HG02973 (cell line): ENCODE measurements at regions not wholly inside any gene's neighbourhood (a gene's known extent, or its start where the extent isn't known, plus 50 kb on each side); places are given as distances from the start of the nearest gene placed in this dataset.

Experiments used
- ATAC-seq: cut with Tn5 transposase; IDR thresholded peaks from one replicate; pipeline ENCODE4 v1.9.1; 2021; ENCODE audit warnings: moderate library complexity; ENCODE audit not compliant: unreplicated experiment

GRCh38 chrX:39802908-39803307 is 294.9 kb downstream of the BCOR start:
- ATAC-seq = no peak

- ATAC-seq = no peak
Measured at GRCh38 chrX:39805022-39805421, 292.7 kb downstream of the BCOR start.

DNA sequence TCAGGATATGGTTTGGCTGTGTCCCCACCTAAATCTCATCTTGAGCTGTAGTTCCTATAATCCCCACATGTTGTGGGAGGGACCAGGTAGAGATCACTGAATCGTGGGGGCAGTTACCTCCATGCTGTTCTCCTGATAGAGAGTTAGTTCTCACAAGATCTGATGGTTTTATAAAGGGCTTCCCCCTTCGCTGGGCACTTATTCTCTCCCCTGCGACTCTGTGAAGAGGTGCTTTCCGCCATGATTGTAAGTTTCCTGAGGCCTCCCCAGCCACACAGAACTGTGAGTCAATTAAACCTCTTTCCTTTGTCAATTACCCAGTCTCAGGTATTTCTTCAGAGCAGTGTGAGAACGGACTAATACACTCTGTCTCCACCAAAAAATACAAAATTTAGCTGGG is 291.9 kb downstream of the BCOR start:
- no peak for ATAC-seq

GRCh38 chrX:39808471-39808917 is 289.3 kb downstream of the BCOR start:
- no peak for ATAC-seq

DNA sequence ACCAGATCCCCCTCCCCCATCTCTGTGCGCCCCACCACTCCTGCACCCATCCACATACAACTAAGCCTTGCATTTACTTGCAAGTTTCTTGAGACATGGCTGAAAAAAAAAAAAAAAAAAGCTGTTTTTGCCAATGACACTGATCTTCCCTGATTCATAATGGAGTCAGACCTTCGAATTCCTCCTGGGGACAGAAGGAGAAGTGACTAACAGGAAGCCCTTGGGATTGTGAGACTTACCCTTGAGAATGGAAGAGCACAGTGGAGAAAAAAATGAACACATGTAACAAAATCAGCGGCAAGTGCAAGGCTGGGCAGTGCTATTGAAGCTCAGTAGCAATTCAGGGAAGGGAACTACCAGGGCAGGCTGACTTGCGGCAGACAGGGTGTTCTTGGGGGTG is 288.4 kb downstream of the BCOR start:
- ATAC-seq = no peak

GRCh38 chrX:39810901-39811300 is 286.9 kb downstream of the BCOR start:
- ATAC-seq = no peak

GRCh38 chrX:39811376-39811775 is 286.4 kb downstream of the BCOR start:
- ATAC-seq = no peak

GRCh38 chrX:39813631-39814277 is 284.0 kb downstream of the BCOR start:
- ATAC-seq = no peak

- ATAC-seq = no peak
Measured at GRCh38 chrX:39814391-39814790, 283.4 kb downstream of the BCOR start.

DNA sequence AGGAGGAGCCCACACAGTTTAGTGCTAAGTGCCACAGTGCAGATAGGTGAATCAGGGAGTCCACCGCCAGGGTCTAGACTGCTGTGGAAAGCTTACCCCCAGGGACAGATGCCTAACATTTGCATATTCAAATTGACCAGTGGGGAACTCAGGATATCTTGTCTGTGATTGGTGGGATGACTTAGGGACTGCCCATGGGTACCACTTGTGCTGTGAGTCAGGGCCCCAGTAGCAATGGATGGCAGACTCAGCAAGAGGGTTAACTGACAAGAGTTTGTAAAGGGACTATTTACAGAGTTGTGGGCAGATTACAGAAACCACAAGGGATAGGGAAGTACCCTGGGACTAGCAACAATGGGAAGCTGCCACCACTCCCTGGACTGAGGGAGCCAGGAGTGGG is 282.1 kb downstream of the BCOR start:
- no peak for ATAC-seq

GRCh38 chrX:39816871-39817731 is 280.7 kb downstream of the BCOR start:
- no peak for ATAC-seq

- no peak for ATAC-seq
Measured at GRCh38 chrX:39817754-39818470, 279.8 kb downstream of the BCOR start.

GRCh38 chrX:39818750-39819149 is 279.0 kb downstream of the BCOR start:
- ATAC-seq = no peak

GRCh38 chrX:39819921-39820849 is 277.6 kb downstream of the BCOR start:
- ATAC-seq = no peak

DNA sequence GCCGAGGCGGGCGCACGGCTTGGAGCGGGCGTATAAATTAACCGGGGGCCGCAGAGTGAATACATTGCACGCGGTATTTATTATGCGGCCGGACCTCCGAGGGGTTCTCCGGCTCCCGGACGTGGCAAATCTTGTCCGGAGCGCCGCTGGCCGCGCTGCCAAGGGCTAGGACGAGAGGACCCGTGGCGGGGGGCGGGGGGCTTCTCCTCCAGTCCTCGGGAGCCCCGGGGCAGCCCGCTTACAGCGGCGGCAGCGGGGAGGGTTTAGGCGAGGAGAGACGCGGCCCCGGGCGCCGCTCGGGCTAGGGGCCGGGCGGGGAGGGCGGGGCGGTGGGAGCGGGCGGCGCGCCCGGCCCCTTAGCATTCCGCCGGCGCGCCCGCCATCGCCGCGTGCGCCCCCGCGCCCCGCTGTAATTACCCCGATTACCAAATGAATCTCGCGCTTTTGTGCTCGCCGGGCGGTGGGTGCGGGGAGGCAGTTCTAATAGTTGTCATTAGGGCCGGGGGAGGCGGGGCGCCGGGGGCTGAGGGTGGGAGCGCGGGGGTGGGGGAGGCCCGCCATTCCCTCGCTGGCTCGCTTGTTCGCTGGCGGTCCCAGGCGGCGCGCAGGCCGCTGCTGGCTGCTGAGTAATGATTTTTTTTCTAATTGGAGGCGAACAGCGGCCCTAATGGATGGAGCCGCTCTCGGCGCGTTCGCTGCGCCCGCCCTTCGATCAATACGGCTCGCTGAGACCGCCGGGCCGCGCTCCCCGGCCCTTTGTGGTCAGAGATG is 276.6 kb downstream of the BCOR start:
- ATAC-seq = no peak

GRCh38 chrX:39821709-39822095 is 276.1 kb downstream of the BCOR start:
- no peak for ATAC-seq

- no peak for ATAC-seq
Measured at GRCh38 chrX:39822133-39822748, 275.5 kb downstream of the BCOR start.

DNA sequence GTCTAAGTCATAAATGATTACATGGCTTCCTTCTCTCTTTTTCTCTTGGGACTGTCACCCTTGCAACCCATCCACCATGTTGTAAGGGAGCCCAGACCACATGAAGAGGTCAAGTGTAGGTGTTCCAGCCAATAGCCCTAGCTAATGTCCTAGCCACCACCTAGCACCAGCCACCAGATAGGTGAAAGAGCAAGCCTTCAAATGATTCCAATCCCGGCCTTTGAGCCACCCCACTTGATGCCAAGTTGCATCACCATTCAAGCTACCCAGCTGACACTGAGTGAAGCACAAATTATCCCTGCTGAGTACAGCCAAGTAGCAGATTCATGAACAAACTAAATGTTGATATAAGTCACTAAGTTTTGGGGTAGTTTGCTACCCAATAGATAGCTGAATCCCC is 274.3 kb downstream of the BCOR start:
- ATAC-seq = no peak

DNA sequence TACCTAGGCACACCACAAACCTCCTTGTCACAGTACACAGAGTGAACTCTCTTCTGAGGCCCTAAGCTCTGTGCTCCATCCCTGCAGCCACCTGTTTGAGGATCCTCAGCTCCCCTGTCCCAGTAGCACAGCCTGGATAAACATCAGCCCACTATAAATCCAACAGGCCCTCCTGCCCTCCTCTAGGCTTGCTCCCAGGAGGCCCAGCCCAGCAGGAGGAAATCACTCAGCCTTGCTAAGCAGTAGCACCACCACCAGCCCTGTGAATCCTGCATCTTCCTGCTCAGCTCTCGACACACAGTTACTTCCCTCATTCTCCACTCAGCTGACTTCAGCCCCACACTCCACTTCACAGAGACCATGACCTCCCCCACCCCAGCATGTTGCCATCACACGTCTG is 273.9 kb downstream of the BCOR start:
- no peak for ATAC-seq
